ENCODE measurements at regions not wholly inside any gene's neighbourhood (a gene's known extent, or its start where the extent isn't known, plus 50 kb on each side); places are given as distances from the start of the nearest gene placed in this dataset.

DNA sequence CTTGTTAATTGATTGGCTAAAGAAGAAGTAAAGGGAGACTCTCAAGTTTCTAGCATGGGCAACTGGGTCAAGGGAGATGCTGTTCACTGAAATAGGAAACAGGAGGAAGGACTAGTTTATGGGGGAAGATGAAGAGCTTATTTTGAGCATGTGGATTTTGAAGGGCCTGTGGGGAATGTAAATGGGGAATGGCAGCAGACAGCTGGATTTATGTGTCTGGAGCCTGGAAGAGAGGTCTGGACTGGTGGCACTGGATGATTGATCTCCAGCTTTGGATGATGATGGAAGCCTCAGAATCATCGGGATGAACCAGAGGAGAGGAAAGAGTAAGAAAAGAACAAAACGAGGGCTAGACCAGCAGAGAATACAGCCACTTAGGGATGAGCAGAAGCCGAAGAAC is 54.9 kb upstream of the ENAH start:
- H3K4me3 ChIP-seq: no peak overlapping the region
- no peaks in the 10 kb centered on the region for H3K4me1 ChIP-seq (ENCODE audit: low read depth)
- DNase-seq (ENCODE audit: low read depth in 1 of 2, low spot score in 1 of 2): no peak
- H3K27ac ChIP-seq: no peak overlapping the region
- H3K9me3 ChIP-seq (ENCODE audit: low read depth): no peaks in the 10 kb centered on the region
- TF ChIP-seq, protein P1, sequence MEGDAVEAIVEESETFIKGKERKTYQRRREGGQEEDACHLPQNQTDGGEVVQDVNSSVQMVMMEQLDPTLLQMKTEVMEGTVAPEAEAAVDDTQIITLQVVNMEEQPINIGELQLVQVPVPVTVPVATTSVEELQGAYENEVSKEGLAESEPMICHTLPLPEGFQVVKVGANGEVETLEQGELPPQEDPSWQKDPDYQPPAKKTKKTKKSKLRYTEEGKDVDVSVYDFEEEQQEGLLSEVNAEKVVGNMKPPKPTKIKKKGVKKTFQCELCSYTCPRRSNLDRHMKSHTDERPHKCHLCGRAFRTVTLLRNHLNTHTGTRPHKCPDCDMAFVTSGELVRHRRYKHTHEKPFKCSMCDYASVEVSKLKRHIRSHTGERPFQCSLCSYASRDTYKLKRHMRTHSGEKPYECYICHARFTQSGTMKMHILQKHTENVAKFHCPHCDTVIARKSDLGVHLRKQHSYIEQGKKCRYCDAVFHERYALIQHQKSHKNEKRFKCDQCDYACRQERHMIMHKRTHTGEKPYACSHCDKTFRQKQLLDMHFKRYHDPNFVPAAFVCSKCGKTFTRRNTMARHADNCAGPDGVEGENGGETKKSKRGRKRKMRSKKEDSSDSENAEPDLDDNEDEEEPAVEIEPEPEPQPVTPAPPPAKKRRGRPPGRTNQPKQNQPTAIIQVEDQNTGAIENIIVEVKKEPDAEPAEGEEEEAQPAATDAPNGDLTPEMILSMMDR (IDR thresholded peaks at IDR 0.05; ENCODE audit: low read depth, low read length): no peak
- H3K36me3 ChIP-seq: no peaks in the 10 kb centered on the region
- H3K27me3 ChIP-seq: no peaks in the 10 kb centered on the region

DNA sequence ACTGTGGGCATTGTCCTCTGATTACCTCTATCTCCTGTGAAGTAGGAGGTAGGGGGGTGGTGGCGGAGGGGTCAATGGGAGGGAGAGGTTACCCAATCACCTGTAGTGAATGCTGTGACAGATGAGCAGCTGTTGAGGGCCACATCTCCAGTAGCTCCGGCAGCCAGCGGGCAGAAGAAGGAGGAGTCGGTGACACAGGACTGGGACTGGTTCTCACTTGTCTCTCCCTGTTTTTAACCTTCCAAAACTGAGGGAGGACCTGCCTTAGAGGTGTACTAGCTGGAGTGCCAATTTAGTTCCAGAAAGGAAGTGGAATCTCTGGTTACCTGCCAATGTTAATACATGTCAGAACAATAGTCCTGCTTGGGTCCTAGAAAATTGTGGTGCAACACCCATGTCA is 56.2 kb upstream of the ENAH start:
- no peak for DNase-seq (ENCODE audit: low read depth in 1 of 2, low spot score in 1 of 2)
- Histone ChIP-seq H3K9me3 (ENCODE audit: low read depth) (no peaks in the 10 kb centered on the region), H3K4me1 (ENCODE audit: low read depth) (no peaks in the 10 kb centered on the region), H3K36me3 (no peaks in the 10 kb centered on the region), H3K4me3 (no peak overlapping the region), H3K27ac (no peak overlapping the region), H3K27me3 (no peaks in the 10 kb centered on the region)
- TF ChIP-seq, protein P1 (IDR thresholded peaks at IDR 0.05; ENCODE audit: low read depth, low read length): no peak

DNA sequence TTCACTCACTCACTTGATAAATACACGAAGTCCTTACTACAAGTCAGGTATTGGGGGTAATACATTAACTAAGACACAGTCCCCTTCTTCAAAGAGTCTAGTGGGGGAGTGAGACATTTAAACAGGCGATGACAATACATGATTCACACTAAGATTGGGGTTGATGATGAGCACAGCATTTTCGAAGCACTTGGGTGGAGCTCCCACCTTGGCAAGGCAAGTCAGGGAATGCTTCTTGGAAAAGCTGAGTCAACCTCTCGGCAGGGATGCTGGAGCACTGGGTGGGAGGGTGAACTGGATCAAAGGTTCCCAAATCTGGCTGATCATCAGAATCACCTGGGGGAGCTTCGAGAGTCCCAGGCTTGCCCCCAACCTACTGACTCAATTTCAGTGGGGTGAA is 57.9 kb upstream of the ENAH start:
- peak in 1 of 2 donors; percentile 47 for DNase-seq (ENCODE audit: low read depth in 1 of 2, low spot score in 1 of 2)
- TF ChIP-seq, protein P1 (IDR thresholded peaks at IDR 0.05; ENCODE audit: low read depth, low read length): no peak

DNA sequence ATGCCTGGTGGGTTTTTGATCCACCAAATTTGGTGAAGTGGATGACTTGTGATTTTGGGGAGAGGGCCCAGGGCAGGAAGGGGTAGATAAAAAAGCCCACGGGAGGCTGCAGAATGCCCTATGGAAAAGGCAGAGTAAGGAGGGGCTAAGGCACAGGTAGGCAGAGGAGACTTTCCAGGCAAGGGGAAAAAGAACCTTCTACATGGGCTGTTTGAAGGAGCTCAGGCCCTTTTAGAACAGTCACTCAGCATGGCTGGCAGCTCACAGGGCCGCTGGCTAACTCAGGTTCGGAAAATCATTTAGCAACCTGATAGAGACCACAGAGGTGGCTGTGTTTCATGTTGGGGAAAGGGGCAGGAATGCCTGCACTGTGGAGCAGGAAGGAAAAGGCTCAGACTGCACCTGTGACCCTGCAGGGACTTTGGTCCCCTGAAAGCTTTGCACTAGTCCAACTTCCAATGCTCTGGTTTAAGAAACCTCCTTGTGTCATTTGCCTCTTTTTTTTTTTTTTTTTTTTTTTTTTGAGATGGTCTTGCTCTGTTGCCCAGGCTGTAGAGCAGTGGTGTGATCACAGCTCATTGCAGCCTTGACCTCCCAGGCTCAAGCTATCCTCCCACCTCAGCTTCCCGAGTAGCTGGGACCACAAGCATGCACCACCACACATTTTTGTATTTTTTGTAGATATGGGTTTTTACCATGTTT is 58.5 kb upstream of the ENAH start:
- TF ChIP-seq, protein P1 (IDR thresholded peaks at IDR 0.05; ENCODE audit: low read depth, low read length): no peak
- H3K27ac ChIP-seq: no peak overlapping the region
- H3K9me3 ChIP-seq (ENCODE audit: low read depth): no peaks in the 10 kb centered on the region
- H3K4me1 ChIP-seq (ENCODE audit: low read depth): no peaks in the 10 kb centered on the region
- no peaks in the 10 kb centered on the region for H3K36me3 ChIP-seq
- H3K27me3 ChIP-seq: no peaks in the 10 kb centered on the region
- H3K4me3 ChIP-seq: no peak overlapping the region
- no peak for DNase-seq (ENCODE audit: low read depth in 1 of 2, low spot score in 1 of 2)

More for the DNA sequence above, 57.9 kb upstream of the ENAH start:
- Histone ChIP-seq H3K36me3 (no peaks in the 10 kb centered on the region), H3K4me1 (ENCODE audit: low read depth) (no peaks in the 10 kb centered on the region), H3K27me3 (no peaks in the 10 kb centered on the region), H3K9me3 (ENCODE audit: low read depth) (no peaks in the 10 kb centered on the region), H3K27ac (no peak overlapping the region), H3K4me3 (no peak overlapping the region)

DNA sequence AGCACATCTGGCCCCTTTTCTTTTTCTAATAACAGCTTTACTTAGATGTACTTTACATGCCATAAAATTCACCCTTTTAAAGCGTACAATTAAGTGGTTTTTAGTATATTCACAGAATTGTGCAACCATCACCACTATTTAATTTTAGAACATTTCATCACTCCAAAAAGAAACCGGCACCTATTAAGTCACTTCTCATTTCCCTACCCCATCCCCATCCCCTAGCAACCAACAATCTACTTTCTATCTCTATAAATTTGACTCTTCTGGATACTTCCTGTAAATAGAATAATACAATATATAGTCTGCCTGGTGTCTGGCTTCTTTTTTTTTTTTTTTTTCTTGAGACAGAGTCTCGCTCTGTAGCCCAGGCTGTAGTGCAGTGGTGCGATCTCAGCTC is 59.5 kb upstream of the ENAH start:
- no peak overlapping the region for H3K27ac ChIP-seq
- no peak overlapping the region for H3K4me3 ChIP-seq
- TF ChIP-seq, protein P1 (IDR thresholded peaks at IDR 0.05; ENCODE audit: low read depth, low read length): no peak
- H3K9me3 ChIP-seq (ENCODE audit: low read depth): no peaks in the 10 kb centered on the region
- H3K36me3 ChIP-seq: no peaks in the 10 kb centered on the region
- peak in 1 of 2 donors; percentile 64 for DNase-seq (ENCODE audit: low read depth in 1 of 2, low spot score in 1 of 2)
- H3K4me1 ChIP-seq (ENCODE audit: low read depth): no peaks in the 10 kb centered on the region
- H3K27me3 ChIP-seq: no peaks in the 10 kb centered on the region

Measured in cardiac muscle cell (in vitro differentiated cells and primary cell).